Neuron (in vitro differentiated cells): ENCODE measurements at regions not wholly inside any gene's neighbourhood (a gene's known extent, or its start where the extent isn't known, plus 50 kb on each side); places are given as distances from the start of the nearest gene placed in this dataset.

Experiments used
- H2AFZ ChIP-seq: one replicate; pipeline ENCODE4 v1.6.1; 2013; ENCODE audit warnings: low read depth, mild to moderate bottlenecking, inconsistent platforms, low read length, moderate library complexity
- H3K27me3 ChIP-seq: one replicate; pipeline ENCODE4 v1.6.1; 2013; ENCODE audit warnings: low read length; ENCODE audit not compliant: insufficient read depth
- H3K36me3 ChIP-seq: one replicate; pipeline ENCODE4 v1.6.1; 2013; ENCODE audit warnings: low read length; ENCODE audit not compliant: insufficient read depth
- H3K4me1 ChIP-seq: one replicate; pipeline ENCODE4 v1.6.1; 2013; ENCODE audit warnings: low read length; ENCODE audit not compliant: insufficient read depth
- H3K4me3 ChIP-seq: 2 replicates; pipeline ENCODE4 v1.5.1; 2013; ENCODE audit warnings: mild to moderate bottlenecking, low read length, moderate library complexity
- H3K9me3 ChIP-seq: one replicate; pipeline ENCODE4 v1.6.1; 2013; ENCODE audit warnings: low read length

- Histone ChIP-seq H3K27me3 (no peaks in the 10 kb centered on the region), H3K4me3 (no peak overlapping the region), H3K9me3 (no peaks in the 10 kb centered on the region), H3K36me3 (no peaks in the 10 kb centered on the region), H3K4me1 (no peaks in the 10 kb centered on the region), H2AFZ (no peak overlapping the region)
Measured at GRCh38 chr3:174336784-174337183, 522.4 kb upstream of the NAALADL2 start.

- Histone ChIP-seq H3K36me3 (no peaks in the 10 kb centered on the region), H3K4me3 (no peak overlapping the region), H3K4me1 (no peaks in the 10 kb centered on the region), H2AFZ (no peak overlapping the region), H3K9me3 (no peaks in the 10 kb centered on the region), H3K27me3 (no peaks in the 10 kb centered on the region)
Measured at GRCh38 chr3:174337227-174337626, 521.9 kb upstream of the NAALADL2 start.

GRCh38 chr3:174340624-174341587 lies 518.2 kb upstream of the NAALADL2 start:
- Histone ChIP-seq H2AFZ (no peak overlapping the region), H3K4me1 (no peaks in the 10 kb centered on the region), H3K36me3 (no peaks in the 10 kb centered on the region), H3K4me3 (no peak overlapping the region), H3K27me3 (no peaks in the 10 kb centered on the region), H3K9me3 (no peaks in the 10 kb centered on the region)

GRCh38 chr3:174342171-174342570 lies 517.0 kb upstream of the NAALADL2 start:
- Histone ChIP-seq H3K9me3 (no peaks in the 10 kb centered on the region), H3K36me3 (no peaks in the 10 kb centered on the region), H3K4me3 (no peak overlapping the region)

GRCh38 chr3:174342941-174343501 lies 516.1 kb upstream of the NAALADL2 start:
- Histone ChIP-seq H3K4me3 (no peak overlapping the region), H2AFZ (no peak overlapping the region), H3K36me3 (no peaks in the 10 kb centered on the region), H3K9me3 (no peaks in the 10 kb centered on the region), H3K4me1 (no peaks in the 10 kb centered on the region), H3K27me3 (no peaks in the 10 kb centered on the region)

More at GRCh38 chr3:174342171-174342570, 517.0 kb upstream of the NAALADL2 start:
- no peaks in the 10 kb centered on the region for H3K27me3 ChIP-seq
- H2AFZ ChIP-seq = no peak overlapping the region
- H3K4me1 ChIP-seq = no peaks in the 10 kb centered on the region

GRCh38 chr3:174346141-174346540 lies 513.0 kb upstream of the NAALADL2 start:
- Histone ChIP-seq H3K4me1 (no peaks in the 10 kb centered on the region), H3K36me3 (no peaks in the 10 kb centered on the region), H3K4me3 (no peak overlapping the region), H3K9me3 (no peaks in the 10 kb centered on the region), H3K27me3 (no peaks in the 10 kb centered on the region), H2AFZ (no peak overlapping the region)

GRCh38 chr3:174346571-174346970 lies 512.6 kb upstream of the NAALADL2 start:
- Histone ChIP-seq H3K36me3 (no peaks in the 10 kb centered on the region), H3K4me1 (no peaks in the 10 kb centered on the region), H3K9me3 (no peaks in the 10 kb centered on the region), H2AFZ (peak overlapping the region; percentile 60), H3K4me3 (no peak overlapping the region), H3K27me3 (no peaks in the 10 kb centered on the region)

GRCh38 chr3:174347474-174348138 lies 511.5 kb upstream of the NAALADL2 start:
- Histone ChIP-seq H2AFZ (no peak overlapping the region), H3K36me3 (no peaks in the 10 kb centered on the region), H3K9me3 (peaks cover 2% of the 10 kb centered on the region), H3K27me3 (no peaks in the 10 kb centered on the region), H3K4me1 (no peaks in the 10 kb centered on the region), H3K4me3 (no peak overlapping the region)

GRCh38 chr3:174352227-174352626 lies 506.9 kb upstream of the NAALADL2 start:
- Histone ChIP-seq H3K36me3 (no peaks in the 10 kb centered on the region), H3K27me3 (no peaks in the 10 kb centered on the region), H3K9me3 (peaks cover 2% of the 10 kb centered on the region), H2AFZ (no peak overlapping the region), H3K4me1 (no peaks in the 10 kb centered on the region), H3K4me3 (no peak overlapping the region)

GRCh38 chr3:174355505-174355904 lies 503.6 kb upstream of the NAALADL2 start:
- H3K4me3 ChIP-seq = no peak overlapping the region
- H3K36me3 ChIP-seq = no peaks in the 10 kb centered on the region
- no peaks in the 10 kb centered on the region for H3K27me3 ChIP-seq
- H3K4me1 ChIP-seq = no peaks in the 10 kb centered on the region
- no peak overlapping the region for H2AFZ ChIP-seq
- peaks cover 2% of the 10 kb centered on the region for H3K9me3 ChIP-seq

GRCh38 chr3:174356596-174356995 lies 502.5 kb upstream of the NAALADL2 start:
- Histone ChIP-seq H2AFZ (no peak overlapping the region), H3K27me3 (no peaks in the 10 kb centered on the region), H3K9me3 (peaks cover 2% of the 10 kb centered on the region), H3K36me3 (no peaks in the 10 kb centered on the region), H3K4me3 (no peak overlapping the region), H3K4me1 (no peaks in the 10 kb centered on the region)

GRCh38 chr3:174358252-174358651 lies 500.9 kb upstream of the NAALADL2 start:
- Histone ChIP-seq H2AFZ (no peak overlapping the region), H3K4me1 (no peaks in the 10 kb centered on the region), H3K9me3 (no peaks in the 10 kb centered on the region), H3K36me3 (no peaks in the 10 kb centered on the region), H3K4me3 (no peak overlapping the region), H3K27me3 (no peaks in the 10 kb centered on the region)

GRCh38 chr3:174362556-174362955 lies 496.6 kb upstream of the NAALADL2 start:
- Histone ChIP-seq H3K4me3 (no peak overlapping the region), H3K36me3 (no peaks in the 10 kb centered on the region), H3K9me3 (no peaks in the 10 kb centered on the region), H2AFZ (no peak overlapping the region), H3K27me3 (no peaks in the 10 kb centered on the region), H3K4me1 (no peaks in the 10 kb centered on the region)
